Breast epithelium (tissue), 4 donors: ENCODE measurements at regions not wholly inside any gene's neighbourhood (a gene's known extent, or its start where the extent isn't known, plus 50 kb on each side); places are given as distances from the start of the nearest gene placed in this dataset.
"Not testable (repeated sequence)": the region's sequence is repeated elsewhere in the genome, so short reads cannot be mapped to it uniquely, and the experiment has no call there.

Experiments
- DNase-seq, 2 donors: peaks; one replicate each; pipeline ENCODE4 v3.0.0-alpha.2; 2019; ENCODE audit warnings: low spot score in 2 of 2
- H3K27ac ChIP-seq, 2 donors: fragments of 200-600 bp; sonication (generic) in 1 of 2; one replicate each; pipeline ENCODE4 v1.5.1; 2016 to 2019; ENCODE audit warnings: mild to moderate bottlenecking in 1 of 2
- H3K27me3 ChIP-seq, 2 donors: fragments of 200-600 bp; sonication (generic) in 1 of 2; one replicate each; pipeline versions ENCODE4 v1.5.1 to v1.6.0; 2017 to 2019; ENCODE audit warnings: control low read depth in 1 of 2, mild to moderate bottlenecking in 1 of 2
- H3K36me3 ChIP-seq: fragments of 200-600 bp; one replicate; pipeline ENCODE4 v1.5.1; 2019
- H3K4me1 ChIP-seq, 2 donors: fragments of 200-600 bp; sonication (generic); one replicate each; pipeline ENCODE4 v1.5.1; 2016 to 2019; ENCODE audit warnings: control low read depth in 1 of 2
- H3K4me3 ChIP-seq, 3 donors: fragments of 200-600 bp; sonication (generic); 1 replicate in 2 of 3; 2 replicates in 1 of 3; pipeline ENCODE4 v1.5.1; 2016 to 2019; ENCODE audit warnings: mild to moderate bottlenecking in 3 of 3, moderate library complexity in 2 of 3
- H3K9me3 ChIP-seq, 2 donors: fragments of 200-600 bp; sonication (generic) in 1 of 2; one replicate each; pipeline ENCODE4 v1.5.1; 2016 to 2019; ENCODE audit warnings: control low read depth in 1 of 2
- CTCF ChIP-seq, 3 donors: fragments of 450-650 bp; IDR thresholded peaks; one replicate each; pipeline ENCODE4 v1.5.1; 2016 to 2017; ENCODE audit warnings: antibody characterized with exemption in 3 of 3, mild to moderate bottlenecking in 3 of 3, moderate library complexity in 3 of 3
- POLR2A ChIP-seq: fragments of 450-650 bp; IDR thresholded peaks from one replicate; pipeline ENCODE4 v1.6.1; 2016; ENCODE audit warnings: antibody characterized with exemption, mild to moderate bottlenecking, moderate library complexity
- POLR2AphosphoS5 ChIP-seq, 3 donors: sonication (generic); formaldehyde crosslinking; IDR thresholded peaks; one replicate each; pipeline ENCODE4 v1.6.1; 2017; ENCODE audit warnings: antibody characterized with exemption in 3 of 3
- intact Hi-C: fragments of 100-400 bp; cut with DNase I; formaldehyde crosslinking; loops from one replicate; pipeline ENCODE4 v1.15.1; 2023; ENCODE audit warnings: low total_unique reads

DNA sequence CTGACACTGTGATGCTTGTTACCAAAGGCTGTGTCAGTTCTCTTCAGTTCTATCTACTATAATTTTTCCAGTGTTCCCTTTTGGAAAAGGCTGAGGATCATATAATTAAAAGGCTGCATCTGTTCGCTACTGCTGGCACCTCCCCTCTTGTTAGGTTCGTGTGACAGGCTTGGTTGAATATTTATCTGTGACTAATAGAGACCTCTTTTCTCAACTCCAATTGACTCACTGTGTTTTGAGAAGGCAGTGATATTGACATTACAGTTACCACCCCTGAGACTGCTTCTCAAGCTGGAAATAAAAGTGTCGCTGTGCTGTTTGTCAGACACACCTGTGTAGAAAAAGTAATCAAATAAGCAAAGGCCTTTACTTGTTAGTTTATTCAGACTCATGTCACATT is 205.5 kb upstream of the KCNH7 start:
- Histone ChIP-seq H3K4me3 (no peak overlapping the region), H3K27ac (no peak overlapping the region), H3K36me3 (no peaks in the 10 kb centered on the region), H3K4me1 (no peaks in the 10 kb centered on the region), H3K9me3 (no peaks in the 10 kb centered on the region), H3K27me3 (no peaks in the 10 kb centered on the region)
- intact Hi-C loops, result no loop called here
- no peak for DNase-seq
- TF ChIP-seq CTCF (IDR thresholded peaks at IDR 0.05), result no peak
- no peak for TF ChIP-seq POLR2A
- no peak for TF ChIP-seq POLR2AphosphoS5 (IDR thresholded peaks at IDR 0.05)

DNA sequence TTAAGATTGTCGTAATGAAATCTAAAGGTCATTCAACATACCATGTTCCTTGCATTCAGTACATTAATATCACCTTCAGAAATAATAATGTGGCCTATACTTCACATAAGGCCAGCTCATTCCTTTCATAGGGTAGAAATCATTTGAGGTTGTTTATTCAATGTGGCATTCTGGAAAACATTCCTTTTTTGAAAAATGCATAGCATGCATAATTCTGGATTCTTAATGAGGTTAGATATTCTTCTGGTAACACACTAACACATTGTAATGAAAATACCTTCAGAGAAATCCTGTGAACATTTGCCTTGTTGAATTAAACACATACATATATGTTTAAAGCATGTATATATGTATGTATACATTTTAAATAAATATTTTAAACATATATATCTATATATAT is 204.6 kb upstream of the KCNH7 start:
- intact Hi-C loops, result no loop called here
- DNase-seq, result no peak
- TF ChIP-seq POLR2A, result no peak
- no peak for TF ChIP-seq CTCF (IDR thresholded peaks at IDR 0.05)
- TF ChIP-seq POLR2AphosphoS5 (IDR thresholded peaks at IDR 0.05), result no peak
- Histone ChIP-seq H3K9me3 (no peaks in the 10 kb centered on the region), H3K4me1 (no peaks in the 10 kb centered on the region), H3K27ac (no peak overlapping the region), H3K27me3 (no peaks in the 10 kb centered on the region), H3K36me3 (no peaks in the 10 kb centered on the region), H3K4me3 (no peak overlapping the region)

DNA sequence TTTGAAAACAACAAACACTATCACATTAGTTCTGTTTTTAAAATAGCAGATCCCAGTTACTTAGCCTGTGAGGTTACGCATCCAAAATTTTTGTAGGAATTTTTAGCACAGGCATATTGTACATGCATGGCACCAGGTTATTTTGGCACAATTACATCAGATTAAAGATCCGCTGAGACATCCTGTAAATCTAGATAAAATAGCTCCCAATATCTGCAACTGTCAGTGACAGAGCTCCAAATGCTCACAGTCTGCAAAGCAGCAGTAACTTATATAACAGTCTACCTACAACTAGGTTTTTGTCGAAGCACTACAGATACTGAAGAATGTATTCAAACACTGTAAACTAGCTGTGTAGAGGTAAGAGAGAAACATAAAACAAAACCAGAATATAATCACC is 200.7 kb upstream of the KCNH7 start:
- Histone ChIP-seq H3K27ac (no peak overlapping the region), H3K27me3 (no peaks in the 10 kb centered on the region), H3K4me3 (no peak overlapping the region), H3K9me3 (no peaks in the 10 kb centered on the region), H3K4me1 (no peaks in the 10 kb centered on the region), H3K36me3 (no peaks in the 10 kb centered on the region)
- intact Hi-C loops, result no loop called here
- TF ChIP-seq POLR2A, result no peak
- TF ChIP-seq POLR2AphosphoS5 (IDR thresholded peaks at IDR 0.05), result no peak
- TF ChIP-seq CTCF (IDR thresholded peaks at IDR 0.05), result no peak
- no peak for DNase-seq

GRCh38 chr2:163028807-163029206 is 190.2 kb upstream of the KCNH7 start:
- DNase-seq, result no peak
- no peak overlapping the region for H3K27ac ChIP-seq
- no peaks in the 10 kb centered on the region for H3K9me3 ChIP-seq
- H3K4me3 ChIP-seq, result no peak overlapping the region
- intact Hi-C loops, result no loop called here
- no peaks in the 10 kb centered on the region for H3K36me3 ChIP-seq
- no peaks in the 10 kb centered on the region for H3K27me3 ChIP-seq
- H3K4me1 ChIP-seq, result no peaks in the 10 kb centered on the region
- TF ChIP-seq CTCF (IDR thresholded peaks at IDR 0.05) (no peak), POLR2AphosphoS5 (IDR thresholded peaks at IDR 0.05) (no peak), POLR2A (no peak)

DNA sequence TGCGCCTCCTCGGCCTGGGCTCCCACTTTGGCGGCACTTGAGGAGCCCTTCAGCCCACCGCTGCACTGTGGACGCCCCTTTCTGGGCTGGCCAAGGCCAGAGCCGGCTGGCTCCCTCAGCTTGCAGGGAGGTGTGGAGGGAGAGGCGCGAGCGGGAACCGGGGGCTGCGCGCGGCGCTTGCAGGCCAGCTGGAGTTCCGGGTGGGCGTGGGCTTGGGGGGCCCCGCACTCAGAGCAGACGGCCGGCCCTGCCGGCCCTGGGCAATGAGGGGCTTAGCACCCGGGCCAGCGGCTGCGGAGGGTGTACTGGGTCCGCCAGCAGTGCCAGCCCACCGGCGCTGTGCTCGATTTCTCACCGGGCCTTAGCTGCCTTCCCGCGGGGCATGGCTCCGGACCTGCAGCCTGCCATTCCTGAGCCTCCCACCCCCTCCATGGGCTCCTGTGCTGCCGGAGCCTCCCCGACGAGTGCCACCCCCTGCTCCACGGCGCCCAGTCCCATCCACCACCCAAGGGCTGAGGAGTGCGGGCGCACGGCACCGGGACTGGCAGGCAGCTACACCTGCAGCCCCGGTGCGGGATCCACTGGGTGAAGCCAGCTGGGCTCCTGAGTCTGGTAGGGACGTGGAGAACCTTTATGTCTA is 187.7 kb upstream of the KCNH7 start:
- H3K27ac ChIP-seq, H3K9me3 ChIP-seq, H3K4me3 ChIP-seq, H3K27me3 ChIP-seq, intact Hi-C loops, H3K4me1 ChIP-seq, DNase-seq, H3K36me3 ChIP-seq: not testable (repeated sequence)

DNA sequence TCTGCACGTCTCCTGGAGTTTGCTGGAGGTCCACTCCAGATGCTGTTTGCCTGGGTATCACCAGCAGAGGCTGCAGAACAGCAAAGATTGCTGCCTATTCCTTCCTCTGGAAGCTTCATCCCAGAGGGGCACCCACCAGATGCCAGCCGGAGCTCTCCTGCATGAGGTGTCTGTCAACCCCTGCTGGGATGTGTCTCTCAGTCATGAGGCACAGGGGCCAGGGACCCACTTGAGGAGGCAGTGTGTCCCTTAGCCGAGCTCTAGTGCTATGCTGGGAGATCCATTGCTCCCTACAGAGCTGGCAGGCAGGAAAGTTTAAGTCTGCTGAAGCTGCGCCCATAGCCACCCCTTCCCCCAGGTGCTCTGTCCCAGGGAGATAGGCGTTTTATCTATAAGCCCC is 178.3 kb upstream of the KCNH7 start:
- H3K4me1 ChIP-seq, H3K27me3 ChIP-seq, DNase-seq, H3K9me3 ChIP-seq, H3K27ac ChIP-seq, H3K4me3 ChIP-seq, H3K36me3 ChIP-seq, intact Hi-C loops: not testable (repeated sequence)
